NT2/D1 (cell line): ENCODE measurements at regions not wholly inside any gene's neighbourhood (a gene's known extent, or its start where the extent isn't known, plus 50 kb on each side); places are given as distances from the start of the nearest gene placed in this dataset.

Experiments
- SUZ12 ChIP-seq: IDR thresholded peaks from 2 replicates; pipeline ENCODE4 v1.6.1; 2011; ENCODE audit not compliant: insufficient read length, insufficient read depth; ENCODE audit errors: extremely low read depth
- YY1 ChIP-seq: IDR thresholded peaks from 2 replicates; pipeline ENCODE4 v1.6.1; 2011; ENCODE audit not compliant: insufficient read length, insufficient read depth
- ZNF274 ChIP-seq: IDR thresholded peaks from 2 replicates; pipeline ENCODE4 v1.6.1; 2011; ENCODE audit warnings: mild to moderate bottlenecking, low read depth, low read length

DNA sequence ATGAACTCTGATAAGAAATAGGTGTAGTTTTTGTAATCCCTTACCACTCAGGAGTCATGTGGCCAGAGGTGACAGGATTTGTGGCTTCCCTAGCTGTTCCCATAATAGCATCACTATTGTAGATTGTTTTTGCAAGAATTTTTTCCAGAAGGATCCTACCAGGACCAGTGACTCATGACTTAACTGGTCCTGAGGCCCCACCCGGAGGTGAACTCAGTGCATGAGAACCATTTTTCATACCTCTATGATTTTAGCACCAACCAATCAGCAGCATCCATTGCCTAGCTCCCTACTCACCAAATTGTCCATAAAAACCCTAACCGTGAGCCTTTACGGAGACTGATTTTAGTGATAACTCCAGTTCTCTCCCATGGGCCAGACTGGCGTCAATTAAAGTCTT lies 484.8 kb downstream of the PSAT1 start:
- TF ChIP-seq YY1 (no peak), ZNF274 (no peak), SUZ12 (no peak)
